Activated CD8-positive, alpha-beta T cell treated with anti-CD3 and anti-CD28 coated beads for 36 hours (primary cell): ENCODE measurements at regions not wholly inside any gene's neighbourhood (a gene's known extent, or its start where the extent isn't known, plus 50 kb on each side); places are given as distances from the start of the nearest gene placed in this dataset.

ENCODE experiments used
- ATAC-seq: fragments of 200-7000 bp; cut with Tn5 transposase; one replicate; pipeline ENCODE4 v1.10.0; 2021; ENCODE audit warnings: mild to moderate bottlenecking, moderate library complexity
- CTCF ChIA-PET: fragments of 350-600 bp; sonication (Branson Sonifier 250); formaldehyde crosslinking; loops from one replicate; lab custom pipeline; 2021; ENCODE audit warnings: antibody characterized with exemption; lab: Charles Lee
- POLR2A ChIA-PET: fragments of 350-600 bp; sonication (Branson Sonifier 250); formaldehyde crosslinking; loops from one replicate; lab custom pipeline; 2021; ENCODE audit warnings: antibody characterized with exemption; lab: Charles Lee
- DNase-seq: peaks from one replicate; pipeline ENCODE4 v3.0.0-alpha.2; 2020
- H3K27ac Mint-ChIP-seq: one replicate; pipeline ENCODE4 v1.8.0; 2021; ENCODE audit warnings: mild to moderate bottlenecking, mixed read lengths
- H3K27me3 Mint-ChIP-seq: one replicate; pipeline ENCODE4 v1.8.0; 2021; ENCODE audit warnings: mixed read lengths
- H3K36me3 Mint-ChIP-seq: one replicate; pipeline ENCODE4 v1.8.0; 2021; ENCODE audit warnings: low read depth, mixed read lengths
- H3K4me1 Mint-ChIP-seq: one replicate; pipeline ENCODE4 v1.8.0; 2021; ENCODE audit warnings: low read depth, mixed read lengths
- H3K4me3 Mint-ChIP-seq: one replicate; pipeline ENCODE4 v1.8.0; 2021; ENCODE audit warnings: mild to moderate bottlenecking, moderate library complexity, mixed read lengths
- H3K9me3 Mint-ChIP-seq: one replicate; pipeline ENCODE4 v1.8.0; 2021; ENCODE audit warnings: mixed read lengths
- intact Hi-C: fragments of 100-400 bp; cut with micrococcal nuclease; formaldehyde crosslinking; loops from one replicate; pipeline ENCODE4 v1.10.0; 2022
- TF ChIP-seq, protein P1 (sequence below): fragments of 200-600 bp; IDR thresholded peaks from one replicate; pipeline ENCODE4 v1.8.0; 2022; ENCODE audit warnings: antibody characterized with exemption, mild to moderate bottlenecking

DNA sequence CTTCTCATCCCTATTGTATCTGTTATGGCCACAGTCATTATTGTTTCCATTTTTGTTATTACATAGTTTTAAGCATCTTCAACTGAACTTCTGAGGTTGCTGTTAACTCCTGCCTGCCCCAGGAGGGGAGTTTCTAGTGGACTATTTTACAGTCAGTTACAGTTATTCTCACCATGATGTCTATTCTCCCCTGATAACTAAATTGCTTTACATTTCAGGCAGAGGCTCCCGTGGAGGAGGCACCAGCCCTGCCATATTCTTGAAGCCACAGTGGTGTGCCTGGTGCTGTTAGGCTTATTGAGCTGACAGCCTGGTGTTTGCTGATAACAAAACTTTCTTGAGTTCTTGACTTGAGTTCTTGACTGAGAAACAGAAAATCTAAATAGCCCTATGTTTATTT is 256.4 kb downstream of the TFCP2L1 start:
- H3K36me3 Mint-ChIP-seq, result no peaks in the 10 kb centered on the region
- peaks cover 3% of the 10 kb centered on the region for H3K9me3 Mint-ChIP-seq
- no peak overlapping the region for H3K27ac Mint-ChIP-seq
- TF ChIP-seq, protein P1, sequence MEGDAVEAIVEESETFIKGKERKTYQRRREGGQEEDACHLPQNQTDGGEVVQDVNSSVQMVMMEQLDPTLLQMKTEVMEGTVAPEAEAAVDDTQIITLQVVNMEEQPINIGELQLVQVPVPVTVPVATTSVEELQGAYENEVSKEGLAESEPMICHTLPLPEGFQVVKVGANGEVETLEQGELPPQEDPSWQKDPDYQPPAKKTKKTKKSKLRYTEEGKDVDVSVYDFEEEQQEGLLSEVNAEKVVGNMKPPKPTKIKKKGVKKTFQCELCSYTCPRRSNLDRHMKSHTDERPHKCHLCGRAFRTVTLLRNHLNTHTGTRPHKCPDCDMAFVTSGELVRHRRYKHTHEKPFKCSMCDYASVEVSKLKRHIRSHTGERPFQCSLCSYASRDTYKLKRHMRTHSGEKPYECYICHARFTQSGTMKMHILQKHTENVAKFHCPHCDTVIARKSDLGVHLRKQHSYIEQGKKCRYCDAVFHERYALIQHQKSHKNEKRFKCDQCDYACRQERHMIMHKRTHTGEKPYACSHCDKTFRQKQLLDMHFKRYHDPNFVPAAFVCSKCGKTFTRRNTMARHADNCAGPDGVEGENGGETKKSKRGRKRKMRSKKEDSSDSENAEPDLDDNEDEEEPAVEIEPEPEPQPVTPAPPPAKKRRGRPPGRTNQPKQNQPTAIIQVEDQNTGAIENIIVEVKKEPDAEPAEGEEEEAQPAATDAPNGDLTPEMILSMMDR, result no peak
- CTCF ChIA-PET, result no interaction called here
- H3K27me3 Mint-ChIP-seq, result no peaks in the 10 kb centered on the region
- POLR2A ChIA-PET, result no interaction called here
- H3K4me1 Mint-ChIP-seq, result no peaks in the 10 kb centered on the region
- intact Hi-C loops, result no loop called here
- no peak overlapping the region for H3K4me3 Mint-ChIP-seq
- ATAC-seq (no peak), DNase-seq (no peak)

DNA sequence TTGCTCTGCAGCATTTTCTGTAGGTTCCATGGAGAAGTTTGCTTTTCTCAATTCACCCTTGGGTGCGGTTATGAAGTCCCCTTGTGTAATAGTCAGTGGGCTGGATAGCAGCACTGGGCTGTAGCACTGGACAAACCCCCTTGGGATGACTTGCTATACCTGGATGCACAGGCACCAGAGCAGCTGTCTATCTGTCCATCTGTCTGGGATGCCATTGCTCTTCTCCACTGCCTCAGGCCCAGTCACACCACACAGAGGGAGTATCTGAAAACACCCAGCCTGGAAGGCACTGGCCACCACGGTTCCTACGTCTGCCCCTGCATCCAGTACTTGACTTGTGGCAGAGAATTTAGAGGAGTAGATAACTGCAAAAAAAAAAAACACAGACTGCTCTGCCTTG is 254.5 kb downstream of the TFCP2L1 start:
- Mint-ChIP-seq H3K4me3 (no peak overlapping the region), H3K9me3 (no peaks in the 10 kb centered on the region), H3K27me3 (no peaks in the 10 kb centered on the region), H3K4me1 (no peaks in the 10 kb centered on the region), H3K36me3 (no peaks in the 10 kb centered on the region), H3K27ac (no peak overlapping the region)
- intact Hi-C loops, result no loop called here
- POLR2A ChIA-PET, result no interaction called here
- ATAC-seq, result no peak
- DNase-seq, result no peak
- CTCF ChIA-PET, result no interaction called here
- TF ChIP-seq, protein P1, result no peak

DNA sequence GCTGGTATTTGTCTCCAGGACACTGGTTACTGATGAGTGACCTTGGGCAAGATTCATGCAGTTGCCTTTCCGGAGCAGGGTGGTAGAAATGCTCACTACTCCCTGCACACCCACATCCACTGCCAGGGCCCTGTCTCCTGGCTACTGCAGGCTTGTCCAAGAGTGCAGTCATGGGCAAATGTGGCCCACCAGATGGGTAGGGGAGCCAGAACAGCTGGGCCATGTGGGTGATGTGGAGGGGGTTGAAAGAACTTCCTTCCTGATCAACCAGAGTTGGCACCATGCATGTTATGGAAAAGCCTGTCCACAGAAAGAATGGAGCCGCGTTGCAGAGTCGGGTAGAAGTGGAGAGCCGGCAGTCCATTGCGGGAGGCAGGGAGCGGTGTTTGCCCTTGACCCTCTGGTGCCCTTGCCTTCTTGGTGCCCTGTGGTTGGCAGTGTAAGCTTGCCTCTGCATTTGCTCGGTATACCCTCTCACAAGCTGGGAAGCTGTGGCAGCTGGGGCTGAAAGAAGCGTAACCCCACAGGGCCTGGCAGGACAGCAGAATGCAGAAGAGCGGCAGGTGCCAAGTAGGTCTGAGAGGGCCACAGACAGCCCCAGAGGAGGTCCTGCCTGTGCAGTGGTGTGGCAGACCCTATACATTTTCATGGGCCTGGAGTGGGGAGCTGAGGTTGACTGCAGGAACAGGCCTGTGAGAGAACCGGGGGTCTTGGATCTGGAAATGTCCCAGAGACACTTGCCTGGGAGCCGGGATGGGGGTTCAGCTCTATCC is 253.2 kb downstream of the TFCP2L1 start:
- no peaks in the 10 kb centered on the region for H3K4me1 Mint-ChIP-seq
- intact Hi-C loops, result no loop called here
- no peaks in the 10 kb centered on the region for H3K9me3 Mint-ChIP-seq
- ATAC-seq, result no peak
- DNase-seq, result no peak
- H3K36me3 Mint-ChIP-seq, result no peaks in the 10 kb centered on the region
- CTCF ChIA-PET, result no interaction called here
- no peaks in the 10 kb centered on the region for H3K27me3 Mint-ChIP-seq
- TF ChIP-seq, protein P1, result no peak
- no peak overlapping the region for H3K4me3 Mint-ChIP-seq
- H3K27ac Mint-ChIP-seq, result no peak overlapping the region
- POLR2A ChIA-PET, result no interaction called here

DNA sequence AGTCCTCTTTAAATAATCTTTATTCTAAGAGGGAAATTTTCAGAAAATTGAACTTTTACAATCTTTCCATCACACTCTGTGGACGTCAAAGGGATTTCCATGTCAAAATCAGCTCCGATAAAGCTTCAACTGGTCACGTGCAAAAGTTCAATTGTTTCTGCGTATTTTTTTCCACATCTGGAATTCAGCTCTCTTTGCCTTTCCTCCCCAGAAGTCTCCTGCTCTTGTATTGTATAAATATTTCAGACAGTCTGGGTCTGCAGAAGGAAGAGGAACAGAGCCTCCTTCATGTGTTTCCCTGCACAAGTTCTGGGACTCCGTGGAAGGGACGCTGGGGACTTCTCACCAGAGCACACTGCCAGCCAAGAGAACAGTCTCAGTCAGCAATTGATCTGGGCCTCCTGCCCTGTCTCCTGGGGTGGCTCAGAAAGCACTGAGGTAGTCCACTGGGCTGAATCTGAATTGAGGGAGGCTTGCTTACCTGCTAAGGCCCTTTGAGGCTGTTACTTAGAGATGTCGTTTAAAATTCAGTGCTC is 251.5 kb downstream of the TFCP2L1 start:
- DNase-seq (no peak), ATAC-seq (no peak)
- Mint-ChIP-seq H3K4me1 (no peaks in the 10 kb centered on the region), H3K36me3 (no peaks in the 10 kb centered on the region), H3K4me3 (no peak overlapping the region), H3K27me3 (no peaks in the 10 kb centered on the region), H3K9me3 (no peaks in the 10 kb centered on the region), H3K27ac (no peak overlapping the region)
- ChIA-PET CTCF (no interaction called here), POLR2A (no interaction called here)
- intact Hi-C loops, result no loop called here
- TF ChIP-seq, protein P1, result no peak

DNA sequence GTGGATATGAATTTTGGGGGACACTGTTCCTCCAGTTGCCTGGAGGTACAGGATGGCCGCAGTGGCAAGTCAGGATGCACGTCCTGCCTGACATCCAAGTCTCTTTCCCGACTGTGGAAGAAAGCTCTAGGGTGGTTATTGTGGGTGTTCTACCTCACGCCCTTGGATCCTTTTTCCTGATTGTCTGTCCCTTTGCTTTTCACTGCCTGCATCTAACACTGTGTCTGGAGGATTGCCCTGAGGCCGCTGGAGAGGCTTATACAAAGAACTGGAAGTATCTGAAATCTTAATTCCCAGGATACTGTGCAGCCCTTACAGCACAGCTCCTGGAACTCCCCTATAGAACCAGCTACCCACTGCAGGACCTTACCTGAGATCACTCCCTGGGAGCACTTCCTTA is 250.5 kb downstream of the TFCP2L1 start:
- Mint-ChIP-seq H3K4me1 (no peaks in the 10 kb centered on the region), H3K9me3 (no peaks in the 10 kb centered on the region), H3K27ac (no peak overlapping the region), H3K36me3 (no peaks in the 10 kb centered on the region), H3K4me3 (no peak overlapping the region), H3K27me3 (no peaks in the 10 kb centered on the region)
- ChIA-PET POLR2A (no interaction called here), CTCF (no interaction called here)
- DNase-seq (no peak), ATAC-seq (no peak)
- TF ChIP-seq, protein P1, result no peak
- intact Hi-C loops, result no loop called here
